Neural progenitor cell (in vitro differentiated cells): ENCODE measurements at regions not wholly inside any gene's neighbourhood (a gene's known extent, or its start where the extent isn't known, plus 50 kb on each side); places are given as distances from the start of the nearest gene placed in this dataset.

Source experiments
- DNase-seq: peaks from one replicate; pipeline ENCODE4 v3.0.0-alpha.2; 2016; ENCODE audit warnings: low spot score
- H2AFZ ChIP-seq: fragments of 200-600 bp; sonication (generic); replicated peaks from 2 replicates; pipeline ENCODE4 v1.6.1; 2016; ENCODE audit warnings: antibody characterized with exemption
- H3F3A ChIP-seq: fragments of 200-600 bp; sonication (generic); 2 replicates; pipeline ENCODE4 v1.6.1; 2016; ENCODE audit warnings: antibody characterized with exemption, low read depth
- H3K27ac ChIP-seq: fragments of 200-600 bp; sonication (generic); 2 replicates; pipeline ENCODE4 v1.5.1; 2016; ENCODE audit warnings: mild to moderate bottlenecking
- H3K27me3 ChIP-seq: fragments of 200-600 bp; sonication (generic); 2 replicates; pipeline ENCODE4 v1.6.1; 2016; ENCODE audit warnings: mild to moderate bottlenecking, moderate library complexity
- H3K36me3 ChIP-seq: fragments of 200-600 bp; sonication (generic); 2 replicates; pipeline ENCODE4 v1.5.1; 2016
- H3K4me1 ChIP-seq: fragments of 200-600 bp; sonication (generic); 2 replicates; pipeline ENCODE4 v1.6.1; 2016; ENCODE audit warnings: mixed run types
- H3K4me2 ChIP-seq: fragments of 200-600 bp; sonication (generic); 2 replicates; pipeline ENCODE4 v1.6.1; 2016
- H3K4me3 ChIP-seq: fragments of 200-600 bp; sonication (generic); 2 replicates; pipeline ENCODE4 v1.5.1; 2016
- H3K79me2 ChIP-seq: fragments of 200-600 bp; sonication (generic); 2 replicates; pipeline ENCODE4 v1.6.1; 2016; ENCODE audit warnings: low read depth
- H3K9ac ChIP-seq: fragments of 200-600 bp; sonication (generic); 2 replicates; pipeline ENCODE4 v1.6.1; 2016
- H3K9me3 ChIP-seq: fragments of 200-600 bp; sonication (generic); 2 replicates; pipeline ENCODE4 v1.5.1; 2016; ENCODE audit warnings: low read depth
- H4K20me1 ChIP-seq: fragments of 200-600 bp; sonication (generic); 2 replicates; pipeline ENCODE4 v1.6.1; 2016; ENCODE audit warnings: low read depth
- H3K27ac Mint-ChIP-seq: 3 replicates; pipeline ENCODE4 v1.8.0; 2021; ENCODE audit warnings: mixed read lengths
- H3K27me3 Mint-ChIP-seq: 2 replicates; pipeline ENCODE4 v1.8.0; 2022; ENCODE audit warnings: low read depth, mild to moderate bottlenecking, inconsistent platforms, moderate library complexity, mixed read lengths; ENCODE audit not compliant: insufficient read depth
- H3K36me3 Mint-ChIP-seq: 3 replicates; pipeline ENCODE4 v1.8.0; 2021; ENCODE audit warnings: mixed read lengths
- H3K4me1 Mint-ChIP-seq: 3 replicates; pipeline ENCODE4 v1.8.0; 2021; ENCODE audit warnings: mixed read lengths
- H3K4me3 Mint-ChIP-seq: 3 replicates; pipeline ENCODE4 v1.8.0; 2021; ENCODE audit warnings: mild to moderate bottlenecking, moderate library complexity, mixed read lengths
- H3K9me3 Mint-ChIP-seq: 3 replicates; pipeline ENCODE4 v1.8.0; 2020; ENCODE audit warnings: mixed read lengths
- EZH2 ChIP-seq: fragments of 200-600 bp; sonication (generic); IDR thresholded peaks from 2 replicates; pipeline ENCODE4 v1.6.1; 2017; ENCODE audit warnings: antibody characterized with exemption, mild to moderate bottlenecking, moderate library complexity
- EZH2phosphoT487 ChIP-seq: fragments of 200-600 bp; sonication (generic); IDR thresholded peaks from 2 replicates; pipeline ENCODE4 v1.6.1; 2017; ENCODE audit warnings: antibody characterized with exemption
- TF ChIP-seq, protein P1 (sequence below): fragments of 200-600 bp; sonication (generic); IDR thresholded peaks from 2 replicates; pipeline ENCODE4 v1.5.1; 2017; ENCODE audit warnings: antibody characterized with exemption, mild to moderate bottlenecking

DNA sequence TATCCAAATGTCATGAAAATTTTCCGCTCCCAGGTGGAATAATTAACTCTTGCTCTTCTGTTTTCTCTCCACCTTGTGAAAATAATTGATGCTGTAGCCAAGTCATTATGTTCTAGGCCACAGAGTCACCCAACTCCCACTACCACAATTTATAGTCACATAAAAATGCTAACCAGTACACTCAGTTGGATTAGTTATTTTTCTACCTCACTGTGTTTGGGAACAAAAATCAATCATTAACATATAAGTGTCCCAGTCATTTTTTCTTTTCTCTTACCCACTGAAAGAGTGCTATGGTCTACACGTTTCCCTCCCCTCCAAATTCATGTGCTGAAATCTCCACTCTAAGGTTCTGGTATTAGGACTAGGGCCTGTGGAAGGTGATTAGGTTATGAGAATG is 255.6 kb upstream of the LMCD1 start:
- no peak overlapping the region for H3K4me2 ChIP-seq

DNA sequence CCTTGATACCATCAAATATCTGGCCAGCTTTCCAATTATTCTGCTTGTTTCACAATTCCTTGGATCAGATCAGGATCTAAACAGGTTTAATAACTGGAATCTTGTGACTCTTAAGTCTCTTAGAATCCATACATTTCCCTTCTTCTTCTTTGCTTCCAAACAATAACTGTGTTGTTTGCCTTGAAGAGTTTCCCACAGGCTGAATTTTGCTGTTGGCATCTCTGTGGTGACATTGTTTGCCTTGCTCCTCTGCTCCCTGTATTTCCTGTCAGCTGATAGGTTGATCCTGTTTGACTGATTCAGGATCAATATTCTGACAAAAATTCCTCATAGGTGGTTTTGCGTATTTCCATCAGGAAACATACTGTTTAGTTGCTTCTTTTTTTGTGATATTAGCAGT is 248.4 kb upstream of the LMCD1 start:
- Histone ChIP-seq H2AFZ (no peak overlapping the region), H3K36me3 (no peaks in the 10 kb centered on the region), H3K27me3 (no peaks in the 10 kb centered on the region), H3K4me2 (no peak overlapping the region), H4K20me1 (no peaks in the 10 kb centered on the region), H3K9ac (no peak overlapping the region), H3K4me1 (peaks cover 8% of the 10 kb centered on the region), H3K27ac (no peak overlapping the region), H3F3A (no peaks in the 10 kb centered on the region), H3K79me2 (no peaks in the 10 kb centered on the region), H3K9me3 (no peaks in the 10 kb centered on the region), H3K4me3 (no peak overlapping the region)
- TF ChIP-seq EZH2phosphoT487 (no peak), EZH2 (no peak)
- TF ChIP-seq, protein P1, sequence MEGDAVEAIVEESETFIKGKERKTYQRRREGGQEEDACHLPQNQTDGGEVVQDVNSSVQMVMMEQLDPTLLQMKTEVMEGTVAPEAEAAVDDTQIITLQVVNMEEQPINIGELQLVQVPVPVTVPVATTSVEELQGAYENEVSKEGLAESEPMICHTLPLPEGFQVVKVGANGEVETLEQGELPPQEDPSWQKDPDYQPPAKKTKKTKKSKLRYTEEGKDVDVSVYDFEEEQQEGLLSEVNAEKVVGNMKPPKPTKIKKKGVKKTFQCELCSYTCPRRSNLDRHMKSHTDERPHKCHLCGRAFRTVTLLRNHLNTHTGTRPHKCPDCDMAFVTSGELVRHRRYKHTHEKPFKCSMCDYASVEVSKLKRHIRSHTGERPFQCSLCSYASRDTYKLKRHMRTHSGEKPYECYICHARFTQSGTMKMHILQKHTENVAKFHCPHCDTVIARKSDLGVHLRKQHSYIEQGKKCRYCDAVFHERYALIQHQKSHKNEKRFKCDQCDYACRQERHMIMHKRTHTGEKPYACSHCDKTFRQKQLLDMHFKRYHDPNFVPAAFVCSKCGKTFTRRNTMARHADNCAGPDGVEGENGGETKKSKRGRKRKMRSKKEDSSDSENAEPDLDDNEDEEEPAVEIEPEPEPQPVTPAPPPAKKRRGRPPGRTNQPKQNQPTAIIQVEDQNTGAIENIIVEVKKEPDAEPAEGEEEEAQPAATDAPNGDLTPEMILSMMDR = no peak
- Mint-ChIP-seq H3K27ac (no peak overlapping the region), H3K4me1 (no peaks in the 10 kb centered on the region), H3K9me3 (no peaks in the 10 kb centered on the region), H3K36me3 (no peaks in the 10 kb centered on the region), H3K4me3 (no peak overlapping the region), H3K27me3 (no peaks in the 10 kb centered on the region)
- no peak for DNase-seq

More for the DNA sequence above, 255.6 kb upstream of the LMCD1 start:
- Mint-ChIP-seq H3K4me1 (no peaks in the 10 kb centered on the region), H3K4me3 (no peak overlapping the region), H3K9me3 (no peaks in the 10 kb centered on the region), H3K27ac (no peak overlapping the region), H3K27me3 (no peaks in the 10 kb centered on the region), H3K36me3 (no peaks in the 10 kb centered on the region)
- no peak for DNase-seq
- Histone ChIP-seq H3F3A (no peaks in the 10 kb centered on the region), H3K27ac (no peak overlapping the region), H3K9ac (no peak overlapping the region), H2AFZ (no peak overlapping the region), H3K4me1 (no peaks in the 10 kb centered on the region), H4K20me1 (no peaks in the 10 kb centered on the region), H3K4me3 (no peak overlapping the region), H3K27me3 (no peaks in the 10 kb centered on the region), H3K36me3 (no peaks in the 10 kb centered on the region), H3K79me2 (no peaks in the 10 kb centered on the region), H3K9me3 (no peaks in the 10 kb centered on the region)
- no peak for TF ChIP-seq EZH2
- TF ChIP-seq EZH2phosphoT487 = no peak
- TF ChIP-seq, protein P1 = no peak

DNA sequence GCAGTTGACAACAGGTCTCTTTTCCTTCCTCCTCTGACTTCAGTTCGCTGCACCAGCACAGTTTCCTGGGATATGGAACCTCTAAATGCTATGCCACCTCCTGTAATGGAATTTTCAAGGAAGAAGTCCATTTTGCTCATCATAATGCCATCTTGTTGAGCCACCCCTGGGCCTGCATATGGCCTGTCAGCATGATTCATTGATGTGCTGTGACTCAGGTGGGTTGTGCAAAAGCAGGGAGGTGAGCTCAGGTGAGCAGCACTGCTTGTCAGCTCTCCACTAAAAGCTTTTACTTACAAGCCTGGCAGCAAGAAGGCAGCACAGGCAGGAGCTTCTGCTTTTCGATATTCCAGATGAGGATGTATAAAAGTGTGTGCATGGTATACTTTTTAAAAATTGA is 247.1 kb upstream of the LMCD1 start:
- Mint-ChIP-seq H3K4me3 (no peak overlapping the region), H3K4me1 (no peaks in the 10 kb centered on the region), H3K9me3 (no peaks in the 10 kb centered on the region), H3K27me3 (no peaks in the 10 kb centered on the region), H3K27ac (no peak overlapping the region), H3K36me3 (no peaks in the 10 kb centered on the region)
- H4K20me1 ChIP-seq = no peaks in the 10 kb centered on the region
- DNase-seq = no peak
- H3K27ac ChIP-seq = no peak overlapping the region
- H3K9ac ChIP-seq = no peak overlapping the region
- TF ChIP-seq EZH2phosphoT487 (no peak), EZH2 (no peak)
- TF ChIP-seq, protein P1 = no peak
- no peaks in the 10 kb centered on the region for H3K27me3 ChIP-seq
- no peaks in the 10 kb centered on the region for H3F3A ChIP-seq
- peaks cover 8% of the 10 kb centered on the region for H3K4me1 ChIP-seq
- H3K79me2 ChIP-seq = no peaks in the 10 kb centered on the region
- no peaks in the 10 kb centered on the region for H3K36me3 ChIP-seq
- no peak overlapping the region for H3K4me3 ChIP-seq
- H3K4me2 ChIP-seq = no peak overlapping the region
- no peak overlapping the region for H2AFZ ChIP-seq
- no peaks in the 10 kb centered on the region for H3K9me3 ChIP-seq

DNA sequence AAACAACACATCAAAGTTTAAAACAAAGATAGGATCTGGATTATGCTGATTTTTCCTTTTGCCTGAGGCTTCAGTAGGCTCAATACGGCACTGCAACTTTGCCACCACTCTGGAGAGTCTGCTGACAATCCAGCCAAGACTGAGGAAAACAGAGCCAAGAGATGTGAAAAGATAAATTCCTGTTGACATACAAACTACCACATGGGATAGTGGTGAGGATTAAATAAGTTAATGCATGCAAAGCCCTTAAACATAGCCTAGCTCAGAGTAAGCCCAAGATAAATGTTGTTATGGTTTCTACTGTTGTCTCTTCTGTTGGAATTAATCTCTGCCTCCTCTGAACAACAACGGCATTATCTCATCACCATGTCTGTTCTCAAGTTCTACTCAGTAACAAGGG is 245.9 kb upstream of the LMCD1 start:
- Mint-ChIP-seq H3K27ac (no peak overlapping the region), H3K27me3 (no peaks in the 10 kb centered on the region), H3K36me3 (no peaks in the 10 kb centered on the region), H3K4me1 (no peaks in the 10 kb centered on the region), H3K9me3 (peaks cover 4% of the 10 kb centered on the region), H3K4me3 (no peak overlapping the region)
- TF ChIP-seq, protein P1 = no peak
- TF ChIP-seq EZH2 = no peak
- no peak for TF ChIP-seq EZH2phosphoT487
- H3K9me3 ChIP-seq = no peaks in the 10 kb centered on the region
- no peak overlapping the region for H3K27ac ChIP-seq
- H3K4me2 ChIP-seq = no peak overlapping the region
- H3K27me3 ChIP-seq = no peaks in the 10 kb centered on the region
- no peak overlapping the region for H2AFZ ChIP-seq
- no peak overlapping the region for H3K9ac ChIP-seq
- H3K4me3 ChIP-seq = no peak overlapping the region
- no peaks in the 10 kb centered on the region for H3K79me2 ChIP-seq
- H3K4me1 ChIP-seq = peaks cover 8% of the 10 kb centered on the region
- H3K36me3 ChIP-seq = no peaks in the 10 kb centered on the region
- DNase-seq = no peak
- H3F3A ChIP-seq = no peaks in the 10 kb centered on the region
- H4K20me1 ChIP-seq = no peaks in the 10 kb centered on the region
